HG03060 (cell line): ENCODE measurements at regions not wholly inside any gene's neighbourhood (a gene's known extent, or its start where the extent isn't known, plus 50 kb on each side); places are given as distances from the start of the nearest gene placed in this dataset.

Experiments
- ATAC-seq: cut with Tn5 transposase; IDR thresholded peaks from one replicate; pipeline ENCODE4 v1.9.1; 2021; ENCODE audit warnings: low read depth, moderate number of reproducible peaks; ENCODE audit not compliant: unreplicated experiment

DNA sequence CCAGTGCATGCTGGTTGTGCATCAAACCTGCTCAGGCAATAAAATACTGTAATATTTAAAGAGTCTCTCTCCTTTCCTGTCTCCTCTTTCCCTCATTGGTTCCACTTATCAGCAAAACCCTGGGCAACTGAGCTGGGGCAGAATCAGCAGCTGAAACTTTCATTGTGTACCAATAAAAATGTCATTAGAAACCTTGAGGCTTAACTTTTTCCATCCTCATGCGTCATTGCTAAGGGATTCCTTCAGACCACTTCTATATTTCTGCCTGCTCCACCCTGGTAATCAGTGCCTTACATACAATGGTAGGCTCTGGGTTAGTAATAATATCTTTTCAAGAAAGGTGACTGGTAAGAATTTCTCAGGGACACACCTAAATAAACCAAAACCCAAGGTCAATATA, 880.3 kb downstream of the RPA4 start:
- no peak for ATAC-seq

- ATAC-seq: no peak
These were observed 882.9 kb downstream of the RPA4 start for GRCh38 chrX:97766501-97767095.

DNA sequence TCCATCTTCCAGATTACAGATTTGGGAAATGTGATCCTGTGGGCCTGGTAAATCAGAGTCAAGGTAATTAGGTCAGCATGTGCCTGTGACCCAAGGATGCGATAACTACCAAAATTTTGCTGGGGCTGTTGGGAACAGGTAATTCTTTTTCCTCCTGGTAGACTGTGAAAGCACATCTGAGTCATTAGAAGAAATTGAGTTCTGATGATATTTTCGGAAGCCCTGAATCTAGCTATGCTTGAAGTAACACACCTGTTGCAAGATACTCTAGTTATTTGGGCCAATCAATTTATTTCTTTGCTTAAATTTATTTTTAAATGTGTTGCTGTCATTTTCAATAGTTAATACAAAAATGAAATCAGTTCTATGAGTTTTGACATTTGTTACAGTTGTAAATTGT, 903.6 kb downstream of the RPA4 start:
- no peak for ATAC-seq

GRCh38 chrX:97787849-97788248, 904.1 kb downstream of the RPA4 start:
- no peak for ATAC-seq

GRCh38 chrX:97790850-97791249, 907.1 kb downstream of the RPA4 start:
- ATAC-seq: no peak

- ATAC-seq: no peak
These were observed 913.4 kb downstream of the RPA4 start for GRCh38 chrX:97797076-97797475.

- ATAC-seq: no peak
These were observed 922.5 kb downstream of the RPA4 start for GRCh38 chrX:97806238-97806637.

GRCh38 chrX:97806946-97807345, 923.2 kb downstream of the RPA4 start:
- no peak for ATAC-seq

GRCh38 chrX:97820170-97820569, 936.5 kb downstream of the RPA4 start:
- ATAC-seq: no peak

- no peak for ATAC-seq
These were observed 944.8 kb downstream of the RPA4 start for GRCh38 chrX:97828471-97828870.

- no peak for ATAC-seq
These were observed 952.3 kb downstream of the RPA4 start for GRCh38 chrX:97835969-97836368.

DNA sequence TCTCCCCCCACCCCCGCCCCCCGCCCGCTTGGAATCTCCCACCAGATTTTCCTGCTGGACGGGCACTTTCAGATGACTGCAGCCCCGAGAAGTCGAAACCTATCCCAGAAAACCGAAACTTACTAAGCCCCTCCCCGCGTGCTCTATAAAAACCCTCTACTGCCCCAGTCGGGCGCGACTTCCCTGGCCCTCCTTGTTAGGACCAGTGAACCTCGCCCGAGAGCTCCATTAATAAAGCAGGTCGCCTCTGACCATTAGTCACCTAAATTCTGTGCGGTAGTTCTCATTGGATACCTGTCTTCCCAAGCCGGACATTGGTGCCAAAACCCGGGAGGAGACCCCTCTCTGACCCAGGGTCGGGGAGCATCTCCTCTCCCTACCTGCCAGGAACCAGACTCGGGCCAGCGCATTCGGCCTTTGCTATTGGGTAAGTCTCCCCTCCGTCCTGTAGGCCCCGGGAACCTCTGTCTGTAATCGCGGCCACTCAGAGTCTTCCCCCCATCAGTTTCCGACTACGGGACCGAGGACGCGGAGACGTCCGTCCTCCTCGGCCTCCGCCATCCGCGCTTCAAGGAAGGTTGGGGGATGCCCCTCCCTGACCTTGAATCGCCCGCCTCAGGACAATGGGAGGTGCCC, 958.0 kb downstream of the RPA4 start:
- no peak for ATAC-seq

DNA sequence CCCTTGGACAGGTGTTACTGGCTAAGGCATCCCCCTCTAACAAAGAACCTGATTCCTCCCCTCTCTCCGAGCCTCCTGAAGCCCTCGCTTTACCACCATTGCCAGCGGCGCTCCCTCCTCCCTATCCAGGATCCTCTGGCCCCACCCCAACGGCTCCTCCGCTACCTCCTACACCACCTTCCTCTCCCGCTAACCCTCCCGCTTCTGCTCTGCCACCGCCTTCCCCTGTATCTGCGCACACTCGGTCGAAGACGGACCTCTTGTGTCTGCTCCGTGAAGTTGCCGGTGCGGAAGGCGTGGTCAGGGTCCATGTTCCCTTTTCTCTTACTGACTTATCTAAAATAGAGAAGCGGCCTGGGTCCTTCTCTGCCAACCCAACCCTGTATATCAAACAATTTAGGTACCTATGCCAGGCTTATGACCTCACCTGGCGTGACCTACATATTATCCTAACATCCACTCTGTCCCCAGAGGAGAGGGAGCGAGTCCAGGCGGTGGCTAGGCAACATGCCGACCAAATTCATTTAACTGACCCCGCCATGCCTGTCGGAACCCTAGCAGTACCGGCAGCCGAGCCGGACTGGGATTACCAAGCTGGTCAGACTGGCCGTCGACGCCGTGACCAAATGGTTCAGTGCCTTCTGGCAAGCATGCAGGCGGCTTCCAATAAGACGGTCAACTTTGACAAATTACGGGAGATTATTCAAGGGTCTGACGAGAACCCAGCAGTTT, 958.9 kb downstream of the RPA4 start:
- ATAC-seq: no peak

DNA sequence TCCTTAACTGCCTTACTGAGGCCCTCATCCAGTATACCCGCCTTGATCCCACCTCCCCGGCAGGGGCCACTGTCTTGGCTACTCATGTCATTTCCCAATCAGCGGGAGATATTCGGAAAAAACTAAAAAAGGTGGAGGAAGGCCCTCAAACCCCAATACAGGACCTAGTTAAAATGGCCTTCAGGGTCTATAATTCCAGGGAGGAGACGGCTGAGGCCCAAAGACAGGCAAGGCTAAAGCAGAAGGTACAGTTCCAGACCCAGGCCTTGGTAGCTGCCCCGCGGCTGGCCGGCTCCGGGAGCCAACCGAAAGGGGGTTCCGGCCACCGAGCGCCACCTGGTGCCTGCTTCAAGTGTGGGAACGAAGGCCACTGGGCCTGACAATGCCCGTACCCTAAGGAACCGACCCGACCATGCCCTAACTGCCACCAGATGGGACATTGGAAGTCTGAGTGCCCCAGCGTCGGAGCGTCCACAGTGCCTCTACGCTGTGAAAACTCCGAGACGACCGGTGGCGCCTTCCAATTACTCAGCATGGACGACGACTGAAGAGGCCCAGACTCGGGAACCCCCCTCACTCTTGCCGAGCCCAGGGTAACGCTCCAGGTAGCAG, 959.6 kb downstream of the RPA4 start:
- ATAC-seq: no peak

DNA sequence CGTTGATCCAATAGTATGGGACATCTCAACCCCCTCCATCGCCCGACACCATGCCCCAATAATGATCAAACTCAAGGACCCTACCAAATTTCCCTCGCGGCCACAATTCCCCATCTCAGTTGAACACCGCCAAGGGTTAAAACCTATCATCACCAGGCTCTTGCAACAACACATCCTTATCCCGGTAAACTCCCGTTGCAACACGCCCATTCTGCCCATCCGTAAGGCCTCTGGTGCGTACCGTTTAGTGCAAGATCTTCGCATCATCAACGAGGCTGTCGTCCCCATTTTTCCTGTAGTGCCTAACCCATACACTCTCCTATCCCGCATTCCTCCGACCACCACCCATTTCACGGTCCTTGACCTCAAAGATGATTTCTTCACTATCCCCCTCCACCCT, 960.5 kb downstream of the RPA4 start:
- no peak for ATAC-seq

- no peak for ATAC-seq
These were observed 961.2 kb downstream of the RPA4 start for GRCh38 chrX:97844943-97845342.

- no peak for ATAC-seq
These were observed 961.7 kb downstream of the RPA4 start for GRCh38 chrX:97845451-97845850.

DNA sequence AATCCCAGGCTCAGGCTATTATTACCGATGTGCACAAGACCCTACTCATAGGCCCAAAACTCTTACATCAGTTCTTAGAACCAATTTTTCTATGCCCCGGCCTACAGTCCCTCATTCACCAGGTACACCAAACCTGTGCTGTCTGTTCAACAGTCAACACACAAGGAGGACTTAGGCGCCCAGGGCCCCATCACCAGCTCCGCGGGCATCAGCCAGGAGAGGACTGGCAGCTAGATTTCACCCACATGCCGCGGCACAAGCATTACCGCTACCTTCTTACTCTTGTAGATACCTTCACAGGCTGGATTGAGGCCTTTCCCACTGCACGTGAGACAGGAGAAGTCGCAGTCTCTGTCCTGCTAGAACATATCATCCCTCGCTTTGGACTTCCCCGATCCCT, 962.5 kb downstream of the RPA4 start:
- ATAC-seq: no peak

GRCh38 chrX:97846718-97847237, 963.1 kb downstream of the RPA4 start:
- no peak for ATAC-seq

DNA sequence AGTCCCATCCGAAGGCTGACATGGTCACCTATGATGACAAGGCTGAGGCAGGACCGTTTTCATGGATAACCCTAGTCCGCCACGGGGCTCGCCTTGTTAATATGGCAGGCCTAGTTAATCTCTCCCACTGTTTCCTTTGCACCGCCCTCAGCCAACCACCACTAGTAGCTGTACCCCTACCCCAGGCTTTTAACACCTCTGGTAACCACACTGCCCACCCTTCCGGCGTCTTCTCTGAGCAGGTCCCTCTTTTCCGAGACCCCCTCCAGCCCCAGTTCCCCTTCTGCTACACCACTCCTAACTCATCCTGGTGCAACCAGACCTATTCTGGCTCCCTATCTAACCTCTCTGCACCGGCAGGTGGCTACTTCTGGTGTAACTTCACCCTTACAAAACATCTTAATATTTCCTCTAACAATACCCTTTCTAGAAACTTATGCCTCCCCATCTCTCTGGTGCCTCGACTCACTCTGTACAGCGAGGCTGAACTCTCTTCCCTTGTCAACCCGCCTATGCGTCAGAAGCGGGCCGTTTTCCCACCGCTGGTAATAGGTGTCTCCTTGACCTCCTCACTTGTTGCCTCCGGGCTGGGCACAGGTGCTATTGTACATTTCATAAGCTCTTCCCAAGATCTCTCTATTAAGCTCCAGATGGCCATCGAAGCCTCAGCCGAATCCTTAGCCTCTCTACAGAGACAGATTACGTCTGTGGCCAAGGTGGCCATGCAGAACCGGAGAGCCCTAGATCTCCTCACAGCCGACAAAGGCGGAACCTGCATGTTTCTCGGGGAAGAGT, 964.4 kb downstream of the RPA4 start:
- no peak for ATAC-seq

GRCh38 chrX:97849951-97850350, 966.2 kb downstream of the RPA4 start:
- no peak for ATAC-seq
